Heart left ventricle (tissue), 16 donors: ENCODE measurements at regions not wholly inside any gene's neighbourhood (a gene's known extent, or its start where the extent isn't known, plus 50 kb on each side); places are given as distances from the start of the nearest gene placed in this dataset.
A peak's percentile ranks its signal among the peaks of the same experiment; 100 is the strongest.

Source experiments
- ATAC-seq, 4 donors: fragments of 200-7000 bp; cut with Tn5 transposase; one replicate each; pipeline ENCODE4 v1.9.1; 2020 to 2022; ENCODE audit warnings: moderate library complexity in 4 of 4, mild to moderate bottlenecking in 3 of 4, moderate number of reproducible peaks in 1 of 4
- DNase-seq, 5 donors: peaks; one replicate each; pipeline ENCODE4 v3.0.0-alpha.2; 2020
- H3K27ac ChIP-seq, 12 donors: fragments of 200-600 bp; sonication (generic) in 4 of 12; one replicate each; pipeline versions ENCODE4 v1.5.0 to v1.8.0; 2016 to 2022; ENCODE audit warnings: mild to moderate bottlenecking in 2 of 12
- H3K27me3 ChIP-seq, 9 donors: fragments of 200-600 bp; sonication (generic) in 2 of 9; one replicate each; pipeline versions ENCODE4 v1.5.1 to v1.8.0; 2016 to 2022; ENCODE audit warnings: mild to moderate bottlenecking in 3 of 9
- H3K36me3 ChIP-seq, 9 donors: fragments of 200-600 bp; sonication (generic) in 2 of 9; one replicate each; pipeline versions ENCODE4 v1.5.0 to v1.8.0; 2018 to 2022; ENCODE audit warnings: mild to moderate bottlenecking in 2 of 9
- H3K4me1 ChIP-seq, 12 donors: fragments of 200-600 bp; sonication (generic) in 4 of 12; one replicate each; pipeline versions ENCODE4 v1.5.0 to v1.8.0; 2016 to 2022; ENCODE audit warnings: mild to moderate bottlenecking in 3 of 12
- H3K4me3 ChIP-seq, 12 donors: fragments of 200-600 bp; sonication (generic) in 4 of 12; one replicate each; pipeline versions ENCODE4 v1.5.0 to v1.8.0; 2017 to 2022; ENCODE audit warnings: mild to moderate bottlenecking in 9 of 12, moderate library complexity in 4 of 12
- H3K9me3 ChIP-seq, 12 donors: fragments of 200-600 bp; sonication (generic) in 4 of 12; one replicate each; pipeline versions ENCODE4 v1.5.0 to v1.8.0; 2016 to 2022; ENCODE audit warnings: mild to moderate bottlenecking in 1 of 12
- POLR2A ChIP-seq, 2 donors: fragments of 450-650 bp; IDR thresholded peaks; one replicate each; pipeline ENCODE4 v1.6.1; 2017; ENCODE audit warnings: antibody characterized with exemption in 2 of 2, mild to moderate bottlenecking in 2 of 2, moderate library complexity in 2 of 2
- WGBS, 4 donors: extraction: QIAGEN DNeasy Blood & Tissue Kit in 2 of 4; methylation state at CpG; one replicate each; pipeline versions ENCODE4 v1.1.5 to v1.1.7; 2013 to 2018; 5-methylcytosine and 5-hydroxymethylcytosine counted together
- intact Hi-C, 10 donors: fragments of 100-400 bp; cut with DNase I; formaldehyde crosslinking; loops; one replicate each; pipeline versions ENCODE4 v1.11.1 to v1.14.2; 2022
- TF ChIP-seq, protein P1 (sequence below), 12 donors: fragments of 200-600 bp; sonication (generic) in 4 of 12; IDR thresholded peaks; one replicate each; pipeline versions ENCODE4 v1.5.0 to v1.8.0; 2018 to 2022; ENCODE audit warnings: antibody characterized with exemption in 12 of 12, mild to moderate bottlenecking in 5 of 12
- donor health status: ischemic (EF 13 %, LVEDD 7.1; RV severe dilation, severe dysfunction).
- donor health status: healthy with polysubstance abuse.
- donor health status: DM: no; HTN: yes; CAD: no.
- donor health status: DM: no; HTN: no; CAD: no.
- donor health status: ischemic (EF 25% LVEDD 6.9; RV normal size, moderate dysfunction).
- donor health status: ischemic (EF 25% LVEDD 5.7; RV mildly dilated, moderate dysfunction).
- donor health status: healthy.
- donor health status: DM: yes; HTN: yes; CAD: no.
- donor health status: ischemic (EF 35%, LVEDD 5.7; RV mildly dilated, moderate dysfunction).
- donor health status: nonischemic (EF 11% LVEDD 7.7; RV severe dilation, severe dysfunction).
- donor health status: DM: yes; HTN: yes; CAD: no.
- donor health status: PGD.
- donor health status: ischemic (EF 29% LVEDD 5.4; RV normal size, mild dysfunction).
- donor health status: nonischemic (EF 23%, LVEDD 6.1; RV moderate dilation, normal function).

DNA sequence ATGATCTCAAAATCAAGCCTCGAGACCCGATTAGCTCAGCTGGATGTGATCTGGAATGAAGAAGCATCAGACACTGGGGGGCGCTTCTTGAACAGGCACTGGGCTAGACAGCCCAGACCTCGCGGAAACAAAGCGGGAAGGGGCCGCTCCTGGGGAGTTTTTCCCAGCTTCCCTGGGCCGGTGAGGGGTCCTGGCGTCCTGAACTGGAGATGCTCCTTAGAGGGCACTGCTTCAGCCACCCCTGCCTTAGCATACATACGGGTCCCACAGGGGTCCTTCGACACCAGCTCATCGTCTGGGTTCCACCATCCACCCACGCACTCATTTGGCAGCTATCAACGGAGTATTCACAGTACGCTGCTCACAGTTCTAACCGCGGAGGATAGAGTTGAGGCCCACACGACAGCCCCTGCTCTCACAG is 146.7 kb downstream of the TSN start:
- intact Hi-C loops = no loop called here
- H3K27ac ChIP-seq = peak overlapping the region in 10 of 12 donors; percentile 9 to 82 (median 66)
- peaks cover 0 to 6% (median 0%) of the 10 kb centered on the region in 12 donors for H3K4me1 ChIP-seq
- WGBS, 4 donors = 64 to 88% (median 76%) methylated on average over 16 to 18 of the region's 18 CpGs
- DNase-seq (peak in 4 of 5 donors; percentile 45 to 64 (median 58)), ATAC-seq (peak; percentile 28 to 65 (median 62))
- H3K4me3 ChIP-seq = peak overlapping the region in 8 of 12 donors; percentile 28 to 57 (median 47)
- H3K36me3 ChIP-seq = no peaks in the 10 kb centered on the region
- TF ChIP-seq POLR2A (IDR thresholded peaks at IDR 0.05) = no peak
- TF ChIP-seq, protein P1, sequence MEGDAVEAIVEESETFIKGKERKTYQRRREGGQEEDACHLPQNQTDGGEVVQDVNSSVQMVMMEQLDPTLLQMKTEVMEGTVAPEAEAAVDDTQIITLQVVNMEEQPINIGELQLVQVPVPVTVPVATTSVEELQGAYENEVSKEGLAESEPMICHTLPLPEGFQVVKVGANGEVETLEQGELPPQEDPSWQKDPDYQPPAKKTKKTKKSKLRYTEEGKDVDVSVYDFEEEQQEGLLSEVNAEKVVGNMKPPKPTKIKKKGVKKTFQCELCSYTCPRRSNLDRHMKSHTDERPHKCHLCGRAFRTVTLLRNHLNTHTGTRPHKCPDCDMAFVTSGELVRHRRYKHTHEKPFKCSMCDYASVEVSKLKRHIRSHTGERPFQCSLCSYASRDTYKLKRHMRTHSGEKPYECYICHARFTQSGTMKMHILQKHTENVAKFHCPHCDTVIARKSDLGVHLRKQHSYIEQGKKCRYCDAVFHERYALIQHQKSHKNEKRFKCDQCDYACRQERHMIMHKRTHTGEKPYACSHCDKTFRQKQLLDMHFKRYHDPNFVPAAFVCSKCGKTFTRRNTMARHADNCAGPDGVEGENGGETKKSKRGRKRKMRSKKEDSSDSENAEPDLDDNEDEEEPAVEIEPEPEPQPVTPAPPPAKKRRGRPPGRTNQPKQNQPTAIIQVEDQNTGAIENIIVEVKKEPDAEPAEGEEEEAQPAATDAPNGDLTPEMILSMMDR (IDR thresholded peaks at IDR 0.05) = peak in 4 of 12 donors; percentile 15 to 48 (median 32)
- H3K9me3 ChIP-seq = no peaks in the 10 kb centered on the region
- H3K27me3 ChIP-seq = no peaks in the 10 kb centered on the region

DNA sequence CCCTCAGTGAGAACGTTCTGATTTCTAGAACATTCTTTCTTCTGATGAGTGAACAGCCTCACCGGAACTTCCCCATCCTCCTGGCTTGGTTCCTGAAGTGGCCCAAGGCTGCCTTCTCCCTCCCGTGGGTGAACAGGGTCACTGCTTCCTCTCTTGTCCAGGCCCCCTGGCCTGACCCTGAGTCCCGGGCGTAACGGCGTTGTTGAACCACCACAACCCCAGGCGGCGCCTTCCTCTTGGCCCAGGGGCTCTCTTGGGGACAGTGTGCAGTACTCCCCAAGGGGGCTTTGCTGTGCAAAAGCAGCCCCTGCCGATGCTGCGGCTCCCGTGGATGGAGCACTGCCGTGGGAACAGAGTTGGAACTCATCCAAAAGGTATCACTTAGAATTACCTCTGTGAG is 147.2 kb downstream of the TSN start:
- DNase-seq (peak in 1 of 5 donors; percentile 40), ATAC-seq (peak in 3 of 4 donors; percentile 11 to 44 (median 23))
- intact Hi-C loops = no loop called here
- Histone ChIP-seq H3K36me3 (no peaks in the 10 kb centered on the region), H3K9me3 (no peaks in the 10 kb centered on the region), H3K4me1 (peaks cover 0 to 6% (median 0%) of the 10 kb centered on the region in 12 donors), H3K4me3 (peak overlapping the region in 9 of 12 donors; percentile 9 to 57 (median 46)), H3K27ac (peak overlapping the region in 11 of 12 donors; percentile 5 to 82 (median 63)), H3K27me3 (no peaks in the 10 kb centered on the region)
- 54 to 77% (median 67%) methylated on average over 13 of the region's 13 CpGs for WGBS, 4 donors
- TF ChIP-seq POLR2A (IDR thresholded peaks at IDR 0.05) = no peak
- TF ChIP-seq, protein P1 (IDR thresholded peaks at IDR 0.05) = no peak

DNA sequence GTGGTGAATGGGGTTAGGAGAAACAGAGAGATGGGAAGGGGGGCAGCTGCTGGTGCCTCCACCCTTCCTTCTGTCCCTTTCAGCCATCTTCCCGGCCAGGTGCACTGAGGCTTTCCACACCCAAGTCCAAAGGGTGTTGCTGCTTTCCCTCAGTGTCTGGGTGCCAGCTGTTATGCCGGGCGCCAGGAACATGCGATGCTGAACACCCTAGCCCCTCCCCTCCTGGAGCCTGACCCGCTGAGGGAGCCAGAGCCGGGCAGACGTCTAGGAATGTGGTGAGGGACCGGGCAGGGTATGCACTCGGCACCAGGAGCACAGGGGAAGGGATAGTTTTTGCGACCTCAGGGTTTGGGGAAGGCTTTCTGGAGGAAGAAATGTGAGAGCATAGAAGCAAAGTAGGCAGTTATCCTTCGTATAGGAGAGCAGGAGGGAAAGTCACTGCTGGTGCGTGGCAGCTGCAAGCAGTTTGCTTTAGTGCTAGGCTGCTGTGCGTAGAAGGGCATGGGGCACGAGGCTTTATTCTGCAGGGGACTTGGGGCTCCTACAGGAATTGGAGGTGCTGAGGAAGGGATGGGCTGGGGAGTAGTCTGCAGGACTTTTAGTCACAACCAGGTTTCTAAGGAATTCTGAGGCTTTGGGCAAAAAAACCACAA is 147.7 kb downstream of the TSN start:
- intact Hi-C loops = no loop called here
- Histone ChIP-seq H3K36me3 (no peaks in the 10 kb centered on the region), H3K4me3 (peak overlapping the region in 9 of 12 donors; percentile 9 to 57 (median 46)), H3K4me1 (peaks cover 0 to 6% (median 0%) of the 10 kb centered on the region in 12 donors), H3K9me3 (no peaks in the 10 kb centered on the region), H3K27me3 (no peaks in the 10 kb centered on the region), H3K27ac (peak overlapping the region in 10 of 12 donors; percentile 5 to 82 (median 66))
- TF ChIP-seq, protein P1 (IDR thresholded peaks at IDR 0.05) = no peak
- no peak for TF ChIP-seq POLR2A (IDR thresholded peaks at IDR 0.05)
- 41 to 61% (median 50%) methylated on average over 14 of the region's 14 CpGs for WGBS, 4 donors
- ATAC-seq (peak; percentile 51 to 75 (median 65)), DNase-seq (peak in 2 of 5 donors; percentile 66 to 67)

DNA sequence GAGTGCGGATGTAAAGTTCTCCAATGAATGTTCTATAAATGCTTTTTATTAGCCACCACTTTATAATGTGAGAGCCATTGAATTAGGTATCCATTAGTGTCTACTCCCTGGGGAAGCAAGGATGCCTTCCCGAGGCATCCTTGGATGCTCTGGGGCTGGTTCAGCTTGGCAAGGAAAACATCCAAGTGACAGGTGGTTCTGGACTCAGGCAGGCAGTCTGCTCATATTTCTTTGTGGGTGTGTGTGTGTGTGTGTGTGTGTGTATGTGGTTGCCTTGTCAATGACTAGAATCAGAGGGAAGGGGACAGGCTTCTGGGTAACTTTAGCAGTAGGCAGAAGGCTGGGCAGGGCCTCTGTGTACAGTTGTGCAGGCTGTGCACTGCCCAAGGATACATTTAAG is 149.2 kb downstream of the TSN start:
- H3K27ac ChIP-seq = no peak overlapping the region
- H3K27me3 ChIP-seq = peaks cover 0 to 3% (median 0%) of the 10 kb centered on the region in 9 donors
- H3K36me3 ChIP-seq = no peaks in the 10 kb centered on the region
- no peak for TF ChIP-seq POLR2A (IDR thresholded peaks at IDR 0.05)
- TF ChIP-seq, protein P1 (IDR thresholded peaks at IDR 0.05) = no peak
- no peaks in the 10 kb centered on the region for H3K9me3 ChIP-seq
- no peaks in the 10 kb centered on the region for H3K4me1 ChIP-seq
- DNase-seq (no peak), ATAC-seq (no peak)
- intact Hi-C loops = no loop called here
- H3K4me3 ChIP-seq = no peak overlapping the region
- WGBS, 4 donors = 83 to 90% (median 84%) methylated on average over 2 of the region's 2 CpGs
